Gastrocnemius medialis (tissue), 4 donors: ENCODE measurements at regions not wholly inside any gene's neighbourhood (a gene's known extent, or its start where the extent isn't known, plus 50 kb on each side); places are given as distances from the start of the nearest gene placed in this dataset.

ENCODE experiments used
- POLR2A ChIP-seq, 2 donors: fragments of 450-650 bp; IDR thresholded peaks; one replicate each; pipeline ENCODE4 v1.6.1; 2017; ENCODE audit warnings: antibody characterized with exemption in 2 of 2, mild to moderate bottlenecking in 2 of 2, moderate library complexity in 2 of 2
- TF ChIP-seq, protein P1 (sequence below), 5 experiments: fragments of 450-650 bp in 3 of 5; fragments of 200-600 bp in 2 of 5; sonication (generic) in 2 of 5; IDR thresholded peaks in 4 of 5; conservative IDR thresholded peaks in 1 of 5; 1 replicate in 4 of 5; 2 replicates in 1 of 5; pipeline ENCODE4 v1.5.1; 2016 to 2019; ENCODE audit warnings: antibody characterized with exemption in 5 of 5, mild to moderate bottlenecking in 3 of 5, moderate library complexity in 3 of 5

DNA sequence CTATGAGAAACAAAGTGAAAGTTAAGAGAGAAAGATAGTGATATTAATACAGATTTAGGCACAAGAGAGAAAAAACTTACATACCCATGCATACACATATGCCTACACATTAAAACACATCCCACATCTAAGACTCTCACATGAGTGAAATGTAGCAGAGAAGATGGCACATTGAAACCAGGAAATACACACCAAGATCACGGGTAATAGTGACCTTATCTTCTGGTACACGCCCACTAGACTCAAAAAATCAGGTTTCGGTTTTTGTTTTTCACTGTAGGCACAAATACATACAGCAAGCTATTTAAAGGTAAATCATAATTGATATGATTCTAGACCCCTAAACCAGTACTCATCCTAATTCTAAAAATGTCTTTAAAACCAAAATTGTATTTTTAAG, 225.2 kb upstream of the TAC1 start:
- TF ChIP-seq, protein P1, sequence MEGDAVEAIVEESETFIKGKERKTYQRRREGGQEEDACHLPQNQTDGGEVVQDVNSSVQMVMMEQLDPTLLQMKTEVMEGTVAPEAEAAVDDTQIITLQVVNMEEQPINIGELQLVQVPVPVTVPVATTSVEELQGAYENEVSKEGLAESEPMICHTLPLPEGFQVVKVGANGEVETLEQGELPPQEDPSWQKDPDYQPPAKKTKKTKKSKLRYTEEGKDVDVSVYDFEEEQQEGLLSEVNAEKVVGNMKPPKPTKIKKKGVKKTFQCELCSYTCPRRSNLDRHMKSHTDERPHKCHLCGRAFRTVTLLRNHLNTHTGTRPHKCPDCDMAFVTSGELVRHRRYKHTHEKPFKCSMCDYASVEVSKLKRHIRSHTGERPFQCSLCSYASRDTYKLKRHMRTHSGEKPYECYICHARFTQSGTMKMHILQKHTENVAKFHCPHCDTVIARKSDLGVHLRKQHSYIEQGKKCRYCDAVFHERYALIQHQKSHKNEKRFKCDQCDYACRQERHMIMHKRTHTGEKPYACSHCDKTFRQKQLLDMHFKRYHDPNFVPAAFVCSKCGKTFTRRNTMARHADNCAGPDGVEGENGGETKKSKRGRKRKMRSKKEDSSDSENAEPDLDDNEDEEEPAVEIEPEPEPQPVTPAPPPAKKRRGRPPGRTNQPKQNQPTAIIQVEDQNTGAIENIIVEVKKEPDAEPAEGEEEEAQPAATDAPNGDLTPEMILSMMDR (IDR thresholded peaks at IDR 0.05 in 4 of 5, conservative IDR thresholded peaks at IDR 0.05 in 1 of 5), result no peak
- TF ChIP-seq POLR2A (IDR thresholded peaks at IDR 0.05), result no peak
